IMR-90 (cell line): ENCODE measurements at regions not wholly inside any gene's neighbourhood (a gene's known extent, or its start where the extent isn't known, plus 50 kb on each side); places are given as distances from the start of the nearest gene placed in this dataset.

Experiments used
- ATAC-seq: fragments of 200-7000 bp; cut with Tn5 transposase; 2 replicates; pipeline ENCODE4 v1.9.1; 2020; ENCODE audit warnings: low read depth, mild to moderate bottlenecking, moderate library complexity
- BruUV-seq: library from RNA; stranded (reverse); fragments of 400-500 nt; replicated peaks from 2 replicates; lab custom pipeline; 2021; lab: Mats Ljungman, UMichigan
- CTCF ChIA-PET: fragments of 300-600 bp; formaldehyde crosslinking; extraction: SDS; loops from one replicate; lab custom pipeline; 2021; ENCODE audit warnings: antibody characterized with exemption; lab: Yijun Ruan, JAX
- POLR2A ChIA-PET: fragments of 300-600 bp; sonication (Branson Sonifier 250); formaldehyde crosslinking; loops from one replicate; lab custom pipeline; 2022; ENCODE audit warnings: antibody characterized with exemption; ENCODE audit not compliant: unreplicated experiment; lab: Charles Lee
- DNase-seq: peaks from one replicate; pipeline ENCODE4 v3.0.0; 2013
- H2AFZ ChIP-seq: replicated peaks from 2 replicates; pipeline ENCODE3; 2013; ENCODE audit warnings: low read length, mild to moderate bottlenecking; ENCODE audit not compliant: poor library complexity
- H2AK5ac ChIP-seq: 2 replicates; pipeline ENCODE4 v1.6.1; 2013; ENCODE audit warnings: low read depth, low read length, inconsistent platforms
- H2AK9ac ChIP-seq: replicated peaks from 2 replicates; pipeline ENCODE3; 2013; ENCODE audit warnings: mild to moderate bottlenecking, low read depth, low read length, moderate library complexity; ENCODE audit not compliant: poor library complexity
- H2BK120ac ChIP-seq: 2 replicates; pipeline ENCODE4 v1.6.1; 2013; ENCODE audit warnings: low read depth, low read length, inconsistent platforms
- H2BK15ac ChIP-seq: 3 replicates; pipeline ENCODE4 v1.6.1; 2013; ENCODE audit warnings: low read depth, low read length, inconsistent platforms
- H2BK20ac ChIP-seq: 2 replicates; pipeline ENCODE4 v1.6.1; 2013; ENCODE audit warnings: low read depth, mild to moderate bottlenecking, inconsistent platforms, low read length, moderate library complexity
- H2BK5ac ChIP-seq: 2 replicates; pipeline ENCODE4 v1.6.1; 2013; ENCODE audit warnings: mild to moderate bottlenecking, low read depth, low read length, inconsistent platforms; ENCODE audit not compliant: poor library complexity, severe bottlenecking
- H3K14ac ChIP-seq: replicated peaks from 2 replicates; pipeline ENCODE4 v1.6.1; 2013; ENCODE audit warnings: low read depth, low read length, inconsistent platforms
- H3K18ac ChIP-seq: 2 replicates; pipeline ENCODE4 v1.6.1; 2013; ENCODE audit warnings: low read depth, low read length, control low read depth
- H3K23ac ChIP-seq: 2 replicates; pipeline ENCODE4 v1.6.1; 2013; ENCODE audit warnings: low read depth, low read length, inconsistent platforms
- H3K27ac ChIP-seq: 2 replicates; pipeline ENCODE4 v1.5.1; 2013; ENCODE audit warnings: mild to moderate bottlenecking, control low read depth, low read length; ENCODE audit not compliant: insufficient read depth
- H3K27me3 ChIP-seq: 2 replicates; pipeline ENCODE4 v1.6.1; 2013; ENCODE audit warnings: low read length; ENCODE audit not compliant: control insufficient read depth, insufficient read depth
- H3K36me3 ChIP-seq: 2 replicates; pipeline ENCODE4 v1.6.1; 2013; ENCODE audit warnings: low read length, mixed read lengths; ENCODE audit not compliant: control insufficient read depth, insufficient read depth
- H3K4ac ChIP-seq: 2 replicates; pipeline ENCODE4 v1.6.1; 2013; ENCODE audit warnings: low read depth, low read length, inconsistent platforms
- H3K4me1 ChIP-seq: 2 replicates; pipeline ENCODE4 v1.6.1; 2013; ENCODE audit warnings: low read length, mixed read lengths; ENCODE audit not compliant: control insufficient read depth, insufficient read depth
- H3K4me2 ChIP-seq: 2 replicates; pipeline ENCODE4 v1.6.1; 2013; ENCODE audit warnings: low read depth, mild to moderate bottlenecking, control low read depth, low read length, moderate library complexity
- H3K4me3 ChIP-seq: 2 replicates; pipeline ENCODE4 v1.5.1; 2013; ENCODE audit warnings: low read depth, mild to moderate bottlenecking, control low read depth, low read length, moderate library complexity; ENCODE audit not compliant: insufficient read depth
- H3K56ac ChIP-seq: 2 replicates; pipeline ENCODE4 v1.6.1; 2013; ENCODE audit warnings: low read length, inconsistent platforms; ENCODE audit not compliant: insufficient read depth; ENCODE audit errors: extremely low read depth
- H3K79me1 ChIP-seq, 2 experiments: 2 replicates each; pipeline ENCODE4 v1.6.1; 2013; ENCODE audit warnings: low read length in 2 of 2, inconsistent platforms in 1 of 2, low read depth in 1 of 2
- H3K9ac ChIP-seq: 2 replicates; pipeline ENCODE4 v1.6.1; 2013; ENCODE audit warnings: low read depth, low read length, control low read depth
- H3K9me1 ChIP-seq: 2 replicates; pipeline ENCODE4 v1.6.1; 2013; ENCODE audit warnings: low read length, inconsistent platforms; ENCODE audit not compliant: insufficient read depth
- H3K9me3 ChIP-seq: 2 replicates; pipeline ENCODE4 v1.6.1; 2013; ENCODE audit warnings: low read length; ENCODE audit not compliant: control insufficient read depth, insufficient read depth
- H4K20me1 ChIP-seq: 2 replicates; pipeline ENCODE4 v1.6.1; 2013; ENCODE audit warnings: low read length, inconsistent platforms; ENCODE audit not compliant: insufficient read depth
- H4K5ac ChIP-seq: 2 replicates; pipeline ENCODE4 v1.6.1; 2013; ENCODE audit warnings: mild to moderate bottlenecking, low read depth, low read length, control low read depth
- H4K8ac ChIP-seq, 2 experiments: 2 replicates each; pipeline ENCODE4 v1.6.1; 2013; ENCODE audit warnings: low read depth in 2 of 2, low read length in 2 of 2, control low read depth in 1 of 2, inconsistent platforms in 1 of 2
- H4K91ac ChIP-seq: 2 replicates; pipeline ENCODE4 v1.6.1; 2013; ENCODE audit warnings: low read depth, low read length, inconsistent platforms; ENCODE audit not compliant: insufficient read depth
- BHLHE40 ChIP-seq: fragments of 150-350 bp; IDR thresholded peaks from 2 replicates; pipeline ENCODE4 v1.6.1; 2016; ENCODE audit warnings: mild to moderate bottlenecking, low read depth, low read length
- CEBPB ChIP-seq: IDR thresholded peaks from 2 replicates; pipeline ENCODE4 v1.6.1; 2012; ENCODE audit warnings: low read depth, low read length, improper control_type of control experiment
- CHD1 ChIP-seq: IDR thresholded peaks from 2 replicates; pipeline ENCODE4 v1.6.1; 2012; ENCODE audit warnings: low read depth, low read length, improper control_type of control experiment
- CTCF ChIP-seq: conservative IDR thresholded peaks from 2 replicates; pipeline ENCODE4 v1.5.1; 2012; ENCODE audit warnings: mild to moderate bottlenecking, low read depth, low read length, improper control_type of control experiment
- ELK1 ChIP-seq: fragments of 150-350 bp; IDR thresholded peaks from 2 replicates; pipeline ENCODE4 v1.6.1; 2016; ENCODE audit warnings: low read depth, mild to moderate bottlenecking, low read length, moderate library complexity, borderline replicate concordance
- FOS ChIP-seq: fragments of 150-350 bp; IDR thresholded peaks from 2 replicates; pipeline ENCODE4 v1.6.1; 2016; ENCODE audit warnings: low read depth, low read length
- MAFK ChIP-seq: IDR thresholded peaks from 2 replicates; pipeline ENCODE4 v1.6.1; 2012; ENCODE audit warnings: low read depth, low read length, improper control_type of control experiment
- MAZ ChIP-seq: IDR thresholded peaks from 2 replicates; pipeline ENCODE4 v1.6.1; 2012; ENCODE audit warnings: low read depth, mild to moderate bottlenecking, low read length, improper control_type of control experiment, moderate library complexity, borderline replicate concordance
- MXI1 ChIP-seq: IDR thresholded peaks from 2 replicates; pipeline ENCODE4 v1.6.1; 2012; ENCODE audit warnings: low read depth, mild to moderate bottlenecking, low read length, moderate library complexity, borderline replicate concordance
- NFE2L2 ChIP-seq: fragments of 150-350 bp; IDR thresholded peaks from 2 replicates; pipeline ENCODE4 v1.6.1; 2016; ENCODE audit warnings: low read depth, mild to moderate bottlenecking, low read length
- POLR2A ChIP-seq: IDR thresholded peaks from 2 replicates; pipeline ENCODE4 v1.6.1; 2012; ENCODE audit warnings: mild to moderate bottlenecking, low read depth, low read length
- RAD21 ChIP-seq: IDR thresholded peaks from 2 replicates; pipeline ENCODE4 v1.6.1; 2012; ENCODE audit warnings: low read length, improper control_type of control experiment
- RCOR1 ChIP-seq: IDR thresholded peaks from 2 replicates; pipeline ENCODE4 v1.6.1; 2012; ENCODE audit warnings: mild to moderate bottlenecking, low read length, improper control_type of control experiment; ENCODE audit not compliant: insufficient replicate concordance
- RFX5 ChIP-seq: IDR thresholded peaks from 2 replicates; pipeline ENCODE4 v1.8.0; 2012; ENCODE audit warnings: low read depth, mild to moderate bottlenecking, low read length, moderate library complexity
- SMC3 ChIP-seq: fragments of 150-350 bp; IDR thresholded peaks from 2 replicates; pipeline ENCODE4 v1.6.1; 2016; ENCODE audit warnings: low read depth, mild to moderate bottlenecking, antibody characterized with exemption, low read length, moderate library complexity
- USF2 ChIP-seq: fragments of 150-350 bp; IDR thresholded peaks from 2 replicates; pipeline ENCODE4 v1.6.1; 2017; ENCODE audit warnings: mild to moderate bottlenecking, antibody characterized with exemption, low read length, low read depth
- WGBS, 2 experiments: methylation state at CpG; one replicate each; pipeline versions ENCODE4 v1.1.5 to v1.1.7; 2013; ENCODE audit warnings: missing lambda C conversion rate in 2 of 2; ENCODE audit not compliant: insufficient read length in 1 of 2; ENCODE audit errors: extremely low coverage in 2 of 2; 5-methylcytosine and 5-hydroxymethylcytosine counted together
- dilution Hi-C: fragments of 300-500 bp; cut with HindIII; formaldehyde crosslinking; loops from one replicate; pipeline ENCODE4 v1.14.3; 2018; ENCODE audit warnings: low sequenced_read_pairs; ENCODE audit not compliant: unreplicated experiment
- in situ Hi-C: fragments of 300-500 bp; cut with MboI; formaldehyde crosslinking; loops from 3 replicates; pipeline ENCODE4 v1.14.3; 2019; ENCODE audit warnings: low sequenced_read_pairs, inconsistent platforms, mixed read lengths
- intact Hi-C: fragments of 100-400 bp; cut with micrococcal nuclease; formaldehyde crosslinking; loops from 2 replicates; pipeline ENCODE4 v1.10.0; 2022

- Histone ChIP-seq H2BK5ac (no peak overlapping the region), H2AFZ (no peak overlapping the region), H3K79me1 (no peaks in the 10 kb centered on the region), H3K4ac (no peak overlapping the region), H2AK9ac (no peak overlapping the region), H4K5ac (no peak overlapping the region), H3K4me3 (no peak overlapping the region), H3K14ac (no peak overlapping the region), H2BK20ac (no peak overlapping the region), H4K91ac (no peak overlapping the region), H3K36me3 (no peaks in the 10 kb centered on the region), H3K27ac (no peak overlapping the region), H3K9ac (no peak overlapping the region), H3K18ac (no peak overlapping the region), H2BK120ac (no peak overlapping the region), H3K27me3 (no peaks in the 10 kb centered on the region; the same call in 1 of the 2 replicates), H3K9me3 (no peaks in the 10 kb centered on the region), H4K8ac (no peak overlapping the region), H2AK5ac (no peak overlapping the region), H4K20me1 (no peaks in the 10 kb centered on the region), H3K9me1 (no peaks in the 10 kb centered on the region), H2BK15ac (no peak overlapping the region), H3K4me2 (no peak overlapping the region), H3K23ac (no peak overlapping the region), H3K56ac (no peak overlapping the region), H3K4me1 (no peaks in the 10 kb centered on the region)
- no TSS peak for BruUV-seq
- DNase-seq = no peak
- ATAC-seq = no peak
- POLR2A ChIA-PET = no interaction called here
- WGBS, 2 experiments = no CpG with 5 or more reads among the region's 5 CpGs
- in situ Hi-C loops (no loop called here), dilution Hi-C loops (no loop called here), intact Hi-C loops (no loop called here)
- CTCF ChIA-PET = no interaction called here
- TF ChIP-seq CTCF (no peak), BHLHE40 (no peak), MXI1 (no peak), SMC3 (no peak), NFE2L2 (no peak), POLR2A (no peak), MAZ (no peak), MAFK (no peak), USF2 (no peak), RAD21 (no peak), FOS (no peak), CHD1 (no peak), ELK1 (no peak), RCOR1 (no peak), RFX5 (no peak), CEBPB (no peak)
These were observed 420.8 kb downstream of the HGF start for GRCh38 chr7:81349044-81349443.
